Activated CD4-positive, alpha-beta T cell treated with anti-CD3 and anti-CD28 coated beads, Interleukin-2, amount 10 ng/mL, durations not matched to agents 7 days and 5 days (primary cell): ENCODE measurements at regions not wholly inside any gene's neighbourhood (a gene's known extent, or its start where the extent isn't known, plus 50 kb on each side); places are given as distances from the start of the nearest gene placed in this dataset.

Experiments
- CTCF ChIA-PET: fragments of 350-600 bp; sonication (Branson Sonifier 250); formaldehyde crosslinking; loops from one replicate; lab custom pipeline; 2021; ENCODE audit warnings: antibody characterized with exemption; lab: Charles Lee
- POLR2A ChIA-PET: fragments of 350-600 bp; sonication (Branson Sonifier 250); formaldehyde crosslinking; loops from one replicate; lab custom pipeline; 2021; ENCODE audit warnings: antibody characterized with exemption; lab: Charles Lee
- DNase-seq: peaks from one replicate; pipeline ENCODE4 v3.0.0-alpha.2; 2020
- H3K27ac Mint-ChIP-seq: one replicate; pipeline ENCODE4 v1.8.0; 2021; ENCODE audit warnings: mild to moderate bottlenecking, moderate library complexity, mixed read lengths
- H3K27me3 Mint-ChIP-seq: one replicate; pipeline ENCODE4 v1.8.0; 2021; ENCODE audit warnings: mixed read lengths
- H3K36me3 Mint-ChIP-seq: one replicate; pipeline ENCODE4 v1.8.0; 2021; ENCODE audit warnings: low read depth, mixed read lengths
- H3K4me1 Mint-ChIP-seq: one replicate; pipeline ENCODE4 v1.8.0; 2021; ENCODE audit warnings: mixed read lengths
- H3K4me3 Mint-ChIP-seq: one replicate; pipeline ENCODE4 v1.8.0; 2021; ENCODE audit warnings: mild to moderate bottlenecking, moderate library complexity, mixed read lengths
- H3K9me3 Mint-ChIP-seq: one replicate; pipeline ENCODE4 v1.8.0; 2021; ENCODE audit warnings: mixed read lengths

DNA sequence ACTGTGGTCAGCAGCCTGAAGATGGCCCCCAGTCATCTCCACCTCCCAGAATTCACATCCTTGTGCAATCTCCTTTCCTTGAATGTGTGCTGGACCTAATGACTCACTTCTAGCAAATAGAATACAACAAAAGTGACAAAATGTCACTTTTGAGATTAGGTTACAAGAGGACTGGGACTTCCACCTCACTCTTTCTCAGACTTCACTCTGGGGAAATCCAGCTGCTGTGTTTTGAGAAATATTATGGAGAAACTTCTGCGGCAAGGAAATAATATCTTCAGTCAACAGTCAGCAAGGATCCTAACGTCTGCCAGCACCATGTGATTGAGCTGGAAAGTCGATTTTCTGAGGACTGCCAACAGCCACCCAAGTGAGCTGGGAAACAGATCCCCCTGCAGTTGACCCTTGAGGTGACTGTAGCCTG is 70.5 kb upstream of the GADD45A start:
- Mint-ChIP-seq H3K4me1 (no peaks in the 10 kb centered on the region), H3K27ac (no peak overlapping the region), H3K27me3 (peaks cover 3% of the 10 kb centered on the region), H3K4me3 (no peak overlapping the region), H3K9me3 (no peaks in the 10 kb centered on the region), H3K36me3 (no peaks in the 10 kb centered on the region)
- POLR2A ChIA-PET = no interaction called here
- CTCF ChIA-PET = no interaction called here
- no peak for DNase-seq

DNA sequence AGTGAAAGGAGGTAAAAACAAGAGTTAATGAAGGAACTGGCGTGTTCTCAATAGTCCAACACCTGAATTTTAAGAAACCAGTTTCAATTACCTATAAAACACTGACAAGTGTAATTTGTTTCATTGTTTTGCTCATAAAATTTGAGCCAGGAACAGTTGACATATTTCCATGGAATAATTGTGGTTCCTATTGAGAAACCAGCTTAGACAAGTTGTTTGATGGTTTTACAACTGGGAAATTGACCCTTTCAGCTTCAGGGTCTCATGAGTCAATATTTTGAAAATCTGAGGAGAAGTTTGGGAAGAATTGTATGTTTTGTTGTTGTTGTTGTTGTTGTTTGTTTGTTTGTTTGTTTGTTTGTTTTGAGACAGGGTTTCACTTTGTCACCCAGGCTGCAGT is 69.1 kb upstream of the GADD45A start:
- Mint-ChIP-seq H3K4me3 (no peak overlapping the region), H3K9me3 (no peaks in the 10 kb centered on the region), H3K4me1 (no peaks in the 10 kb centered on the region), H3K36me3 (no peaks in the 10 kb centered on the region), H3K27ac (no peak overlapping the region), H3K27me3 (peaks cover 3% of the 10 kb centered on the region)
- no peak for DNase-seq
- CTCF ChIA-PET = interaction anchor here (1.2 kb wide), 1 partner anchor 64 kb away, joined by 3 read pairs; no protein-coding TSS in a partner anchor
- POLR2A ChIA-PET = no interaction called here

DNA sequence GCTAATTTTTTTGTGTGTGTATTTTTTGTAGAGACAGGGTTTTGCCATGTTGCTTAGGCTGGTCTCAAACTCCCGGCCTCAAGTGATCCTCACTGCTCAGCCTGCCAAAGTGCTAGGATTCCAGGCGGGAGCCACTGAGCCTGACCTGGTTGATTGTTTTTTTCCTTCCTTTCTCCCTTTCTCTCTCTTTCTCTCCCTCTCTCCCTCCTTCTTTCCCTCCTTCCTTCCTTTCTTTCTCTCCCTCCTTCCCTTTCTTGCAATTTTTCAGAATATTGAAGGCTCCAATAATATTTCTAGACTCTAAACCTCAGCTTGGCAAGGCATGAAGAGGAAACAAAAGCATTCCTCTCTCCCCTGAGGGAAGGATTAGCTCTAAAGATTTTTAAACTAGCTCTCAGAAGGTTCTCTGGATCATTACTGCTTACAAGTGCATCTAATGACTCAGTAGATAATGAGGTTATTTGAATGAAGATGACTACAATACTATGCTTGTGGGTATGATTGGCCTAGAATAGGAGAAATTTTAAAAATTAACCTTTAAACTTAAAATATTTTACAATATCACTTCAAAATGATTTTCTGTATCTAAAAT is 68.5 kb upstream of the GADD45A start:
- POLR2A ChIA-PET = no interaction called here
- no peak overlapping the region for H3K27ac Mint-ChIP-seq
- no peak for DNase-seq
- no peak overlapping the region for H3K4me3 Mint-ChIP-seq
- H3K27me3 Mint-ChIP-seq = peaks cover 3% of the 10 kb centered on the region
- no peaks in the 10 kb centered on the region for H3K9me3 Mint-ChIP-seq
- CTCF ChIA-PET = interaction anchor here (1.2 kb wide), 1 partner anchor 65 kb away, joined by 3 read pairs; no protein-coding TSS in a partner anchor
- no peaks in the 10 kb centered on the region for H3K36me3 Mint-ChIP-seq
- no peaks in the 10 kb centered on the region for H3K4me1 Mint-ChIP-seq

DNA sequence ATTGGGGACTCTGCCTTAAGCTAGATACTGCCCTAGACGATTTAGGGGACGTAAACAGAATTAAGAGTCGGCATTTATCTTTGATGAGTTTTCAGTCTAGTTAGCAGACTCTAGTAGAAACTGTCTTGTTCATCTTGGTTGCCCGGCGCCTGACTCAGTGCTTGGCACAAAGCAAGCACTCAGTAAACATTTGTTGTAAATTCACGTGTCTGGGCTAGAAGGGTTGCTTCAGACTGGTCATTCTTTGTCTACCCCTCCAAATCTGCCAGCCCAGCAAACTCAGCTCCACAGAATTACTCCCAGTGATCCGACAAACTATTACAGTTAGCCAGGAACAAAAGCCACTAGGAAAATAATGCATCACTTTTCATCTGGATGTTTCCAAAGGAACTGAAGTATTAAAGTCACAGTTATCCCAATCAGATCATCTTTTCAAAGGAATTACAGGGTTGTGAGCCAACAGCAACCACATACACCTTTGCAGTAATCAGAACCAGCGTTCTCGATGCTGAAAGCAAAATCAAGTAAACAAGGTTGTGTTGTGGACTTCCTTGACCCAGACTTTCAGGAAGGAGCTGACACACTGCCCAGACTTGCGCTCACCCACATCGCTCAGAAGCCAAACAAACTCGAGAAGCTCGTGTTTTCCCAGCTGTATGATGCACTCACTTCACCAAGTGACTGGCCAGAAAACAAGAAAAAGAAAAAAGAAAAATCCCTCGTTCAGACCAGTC is 66.5 kb upstream of the GADD45A start:
- POLR2A ChIA-PET = no interaction called here
- H3K36me3 Mint-ChIP-seq = no peaks in the 10 kb centered on the region
- no peaks in the 10 kb centered on the region for H3K4me1 Mint-ChIP-seq
- CTCF ChIA-PET = no interaction called here
- DNase-seq = no peak
- H3K4me3 Mint-ChIP-seq = no peak overlapping the region
- no peaks in the 10 kb centered on the region for H3K9me3 Mint-ChIP-seq
- no peak overlapping the region for H3K27ac Mint-ChIP-seq
- peaks cover 7% of the 10 kb centered on the region for H3K27me3 Mint-ChIP-seq

DNA sequence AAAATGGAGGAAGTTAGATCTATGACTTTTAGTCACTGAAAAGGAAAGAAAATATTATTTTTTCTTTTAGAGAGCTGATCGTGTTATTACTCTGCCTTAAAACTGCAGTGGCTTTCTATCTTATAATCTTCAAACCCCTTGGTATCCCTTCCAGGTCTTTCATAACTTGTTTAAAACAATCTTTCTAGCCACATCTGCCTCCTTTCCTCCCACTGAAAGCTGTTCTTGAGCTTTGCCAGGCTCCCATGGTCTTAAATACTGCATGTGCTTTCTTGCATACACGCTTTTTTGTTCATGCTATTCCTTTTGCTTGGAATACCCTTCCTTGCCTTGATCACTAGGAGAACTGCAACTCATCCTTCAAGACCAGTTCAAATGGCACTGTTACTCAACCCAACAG is 65.9 kb upstream of the GADD45A start:
- no peaks in the 10 kb centered on the region for H3K9me3 Mint-ChIP-seq
- ChIA-PET CTCF (no interaction called here), POLR2A (no interaction called here)
- H3K27me3 Mint-ChIP-seq = peaks cover 7% of the 10 kb centered on the region
- H3K4me1 Mint-ChIP-seq = no peaks in the 10 kb centered on the region
- H3K4me3 Mint-ChIP-seq = no peak overlapping the region
- H3K36me3 Mint-ChIP-seq = no peaks in the 10 kb centered on the region
- H3K27ac Mint-ChIP-seq = no peak overlapping the region
- no peak for DNase-seq

- ChIA-PET CTCF (interaction anchor here (0.6 to 0.7 kb wide), 2 partner anchors 34 to 38 kb away, joined by 3 read pairs; no protein-coding TSS in a partner anchor), POLR2A (no interaction called here)
- no peaks in the 10 kb centered on the region for H3K4me1 Mint-ChIP-seq
Observed at GRCh38 chr1:67623906-67624305, 61.1 kb upstream of the GADD45A start.

DNA sequence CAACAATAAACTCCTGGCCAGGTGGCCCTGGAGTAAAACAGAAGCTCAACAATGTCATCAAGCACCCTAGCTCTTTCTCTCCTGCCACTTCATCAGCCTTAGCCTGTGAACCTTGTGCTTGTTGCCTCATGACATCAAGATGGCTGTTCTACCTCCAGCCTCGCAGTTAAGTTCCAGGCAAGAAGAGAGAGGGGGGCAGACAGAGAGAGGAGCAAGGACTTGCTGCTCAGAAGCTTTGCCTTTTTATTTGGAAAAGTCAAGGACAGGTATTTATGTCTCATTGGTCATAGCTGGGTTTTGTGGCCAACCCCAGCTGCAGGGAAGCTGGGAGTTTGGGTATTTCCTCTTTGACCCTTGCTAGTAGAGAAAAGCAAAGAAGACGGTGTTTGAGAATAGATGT is 60.3 kb upstream of the GADD45A start:
- H3K9me3 Mint-ChIP-seq = no peaks in the 10 kb centered on the region
- DNase-seq = no peak
- no peak overlapping the region for H3K4me3 Mint-ChIP-seq
- POLR2A ChIA-PET = no interaction called here
- peaks cover 4% of the 10 kb centered on the region for H3K27me3 Mint-ChIP-seq
- H3K36me3 Mint-ChIP-seq = no peaks in the 10 kb centered on the region
- CTCF ChIA-PET = no interaction called here
- H3K4me1 Mint-ChIP-seq = no peaks in the 10 kb centered on the region
- no peak overlapping the region for H3K27ac Mint-ChIP-seq

More at GRCh38 chr1:67623906-67624305, 61.1 kb upstream of the GADD45A start:
- H3K27ac Mint-ChIP-seq = no peak overlapping the region
- no peaks in the 10 kb centered on the region for H3K36me3 Mint-ChIP-seq
- no peaks in the 10 kb centered on the region for H3K9me3 Mint-ChIP-seq
- H3K27me3 Mint-ChIP-seq = peaks cover 4% of the 10 kb centered on the region
- H3K4me3 Mint-ChIP-seq = no peak overlapping the region
- no peak for DNase-seq

- CTCF ChIA-PET = no interaction called here
- no peak overlapping the region for H3K27ac Mint-ChIP-seq
- no peak for DNase-seq
- no peaks in the 10 kb centered on the region for H3K4me1 Mint-ChIP-seq
- peaks cover 4% of the 10 kb centered on the region for H3K27me3 Mint-ChIP-seq
- H3K4me3 Mint-ChIP-seq = no peak overlapping the region
- POLR2A ChIA-PET = no interaction called here
- H3K36me3 Mint-ChIP-seq = no peaks in the 10 kb centered on the region
- H3K9me3 Mint-ChIP-seq = no peaks in the 10 kb centered on the region
Observed at GRCh38 chr1:67626090-67626860, 58.7 kb upstream of the GADD45A start.

DNA sequence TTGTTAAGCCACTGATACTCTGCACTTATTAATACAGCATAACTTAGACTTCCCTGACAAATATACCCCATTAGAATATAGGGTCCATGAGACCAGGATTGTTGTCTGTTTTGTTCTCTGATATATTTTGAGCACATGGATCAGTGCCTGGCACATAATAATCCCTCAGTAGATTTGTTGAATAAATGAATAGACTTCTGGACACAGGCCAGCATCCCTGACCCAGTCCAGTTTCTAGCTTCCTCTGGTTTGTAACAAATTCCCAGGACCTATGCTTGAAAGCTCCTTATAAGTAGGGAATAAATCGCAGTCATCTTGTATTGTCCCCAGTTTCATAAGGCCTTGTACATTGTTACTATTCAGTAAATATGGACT is 58.2 kb upstream of the GADD45A start:
- no peaks in the 10 kb centered on the region for H3K4me1 Mint-ChIP-seq
- ChIA-PET POLR2A (no interaction called here), CTCF (no interaction called here)
- no peaks in the 10 kb centered on the region for H3K36me3 Mint-ChIP-seq
- DNase-seq = no peak
- no peak overlapping the region for H3K27ac Mint-ChIP-seq
- H3K27me3 Mint-ChIP-seq = peaks cover 3% of the 10 kb centered on the region
- H3K4me3 Mint-ChIP-seq = no peak overlapping the region
- no peaks in the 10 kb centered on the region for H3K9me3 Mint-ChIP-seq

- no peak for DNase-seq
- Mint-ChIP-seq H3K27me3 (no peaks in the 10 kb centered on the region), H3K4me1 (no peaks in the 10 kb centered on the region), H3K36me3 (no peaks in the 10 kb centered on the region), H3K9me3 (no peaks in the 10 kb centered on the region), H3K4me3 (no peak overlapping the region), H3K27ac (no peak overlapping the region)
- CTCF ChIA-PET = no interaction called here
- POLR2A ChIA-PET = no interaction called here
Observed at GRCh38 chr1:67627336-67627735, 57.7 kb upstream of the GADD45A start.

GRCh38 chr1:67627906-67628305 is 57.1 kb upstream of the GADD45A start:
- H3K4me3 Mint-ChIP-seq = no peak overlapping the region
- H3K9me3 Mint-ChIP-seq = no peaks in the 10 kb centered on the region
- H3K27ac Mint-ChIP-seq = no peak overlapping the region
- H3K4me1 Mint-ChIP-seq = no peaks in the 10 kb centered on the region
- no peak for DNase-seq
- no peaks in the 10 kb centered on the region for H3K36me3 Mint-ChIP-seq
- no peaks in the 10 kb centered on the region for H3K27me3 Mint-ChIP-seq
- CTCF ChIA-PET = no interaction called here
- POLR2A ChIA-PET = no interaction called here

GRCh38 chr1:67629370-67630075 is 55.5 kb upstream of the GADD45A start:
- DNase-seq = no peak
- H3K4me3 Mint-ChIP-seq = no peak overlapping the region
- ChIA-PET CTCF (interaction anchor here (0.5 to 1.4 kb wide), 4 partner anchors 18 to 1231 kb away, joined by 3 to 4 read pairs (median 3); no protein-coding TSS in a partner anchor), POLR2A (no interaction called here)
- no peaks in the 10 kb centered on the region for H3K9me3 Mint-ChIP-seq
- no peaks in the 10 kb centered on the region for H3K4me1 Mint-ChIP-seq
- H3K27ac Mint-ChIP-seq = no peak overlapping the region
- no peaks in the 10 kb centered on the region for H3K27me3 Mint-ChIP-seq
- H3K36me3 Mint-ChIP-seq = no peaks in the 10 kb centered on the region
